ENCODE measurements at regions not wholly inside any gene's neighbourhood (a gene's known extent, or its start where the extent isn't known, plus 50 kb on each side); places are given as distances from the start of the nearest gene placed in this dataset.
"Not testable (repeated sequence)": the region's sequence is repeated elsewhere in the genome, so short reads cannot be mapped to it uniquely, and the experiment has no call there.

DNA sequence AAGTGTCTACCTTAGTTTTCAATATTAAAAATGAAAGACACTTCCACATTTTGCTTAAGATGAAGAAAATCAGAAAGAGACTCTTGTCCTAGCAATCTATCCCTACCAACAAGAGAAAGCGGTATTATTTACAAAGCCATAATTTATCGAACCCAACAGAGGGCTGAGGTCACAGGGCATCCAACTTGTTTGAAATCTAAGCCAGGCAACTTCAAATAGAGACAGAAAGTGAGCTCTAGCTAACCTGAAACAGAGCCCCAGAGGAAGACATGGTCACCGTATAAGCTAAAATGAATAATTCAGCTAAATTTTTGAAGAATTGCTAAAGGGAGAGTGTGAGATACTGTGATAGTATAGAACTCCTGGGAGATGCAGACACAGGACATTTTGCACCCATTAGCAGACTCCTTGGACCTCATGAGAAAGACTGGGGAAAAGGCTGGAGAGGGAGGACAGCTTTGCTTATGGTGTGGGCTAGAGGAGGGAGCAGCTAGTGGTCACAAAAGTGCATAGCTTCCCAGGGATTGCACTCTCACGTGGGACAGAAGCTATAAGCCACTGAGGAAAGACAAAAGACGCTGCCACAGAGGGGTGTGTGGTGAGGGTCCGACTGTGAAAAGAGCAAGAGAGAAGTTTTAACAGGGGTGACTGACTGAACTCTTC lies 624.2 kb upstream of the GRIN3A start:
- Mint-ChIP-seq H3K4me1 (ENCODE audit: unreplicated experiment) (peaks cover 7% of the 10 kb centered on the region), H3K4me3 (no peak overlapping the region), H3K27me3 (no peaks in the 10 kb centered on the region), H3K9me3 (no peaks in the 10 kb centered on the region), H3K36me3 (no peaks in the 10 kb centered on the region), H3K27ac (no peak overlapping the region)
- TF ChIP-seq CTCF (conservative IDR thresholded peaks at IDR 0.05): no peak
- no peak for DNase-seq (ENCODE audit: extremely low spot score, unreplicated experiment)

DNA sequence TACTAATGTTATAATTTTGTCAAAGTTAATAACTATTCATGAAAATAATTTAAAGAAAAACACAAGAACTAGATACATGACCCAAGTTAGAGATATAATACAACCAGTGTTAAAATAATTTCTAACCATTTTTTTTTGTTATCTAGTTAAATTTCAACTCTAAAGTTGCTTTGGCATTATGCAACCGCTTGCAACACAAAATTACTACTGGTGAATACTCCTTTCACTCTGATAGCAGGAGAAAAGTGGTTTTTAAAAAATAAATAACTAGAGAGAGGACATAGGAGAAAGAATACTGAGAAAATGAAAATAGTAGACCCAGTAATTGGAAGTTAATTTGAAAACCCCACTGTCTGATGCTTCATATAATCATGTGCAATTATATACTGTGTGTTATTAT lies 622.4 kb upstream of the GRIN3A start:
- Mint-ChIP-seq H3K27ac (no peak overlapping the region), H3K4me1 (ENCODE audit: unreplicated experiment) (peaks cover 7% of the 10 kb centered on the region), H3K9me3 (peaks cover 7% of the 10 kb centered on the region), H3K27me3 (no peaks in the 10 kb centered on the region), H3K36me3 (no peaks in the 10 kb centered on the region), H3K4me3 (no peak overlapping the region)
- no peak for DNase-seq (ENCODE audit: extremely low spot score, unreplicated experiment)
- no peak for TF ChIP-seq CTCF (conservative IDR thresholded peaks at IDR 0.05)

GRCh38 chr9:102355982-102356381 lies 617.5 kb upstream of the GRIN3A start:
- no peak for TF ChIP-seq CTCF (conservative IDR thresholded peaks at IDR 0.05)
- Mint-ChIP-seq H3K27me3 (no peaks in the 10 kb centered on the region), H3K36me3 (no peaks in the 10 kb centered on the region), H3K27ac (no peak overlapping the region), H3K4me1 (ENCODE audit: unreplicated experiment) (no peaks in the 10 kb centered on the region), H3K9me3 (peaks cover 10% of the 10 kb centered on the region), H3K4me3 (no peak overlapping the region)
- no peak for DNase-seq (ENCODE audit: extremely low spot score, unreplicated experiment)

DNA sequence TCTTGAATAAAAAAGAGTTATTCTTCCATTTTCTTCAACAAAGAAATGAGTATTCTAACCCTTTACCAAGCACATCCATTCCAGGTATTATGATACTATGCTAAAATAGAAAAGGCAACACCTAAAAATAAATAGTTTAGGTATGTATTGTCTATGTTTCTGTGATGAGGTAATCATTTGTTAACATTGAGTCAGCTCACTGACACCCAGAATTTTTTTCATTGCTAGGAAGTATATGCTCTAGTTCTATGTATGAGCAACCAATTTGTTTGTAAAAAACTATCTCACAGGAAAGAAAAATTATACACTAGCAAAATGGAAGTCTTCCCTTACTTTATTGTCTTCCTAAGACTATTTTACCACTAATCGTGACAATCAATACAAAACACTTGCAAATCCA lies 615.6 kb upstream of the GRIN3A start:
- peaks cover 10% of the 10 kb centered on the region for H3K9me3 Mint-ChIP-seq
- no peaks in the 10 kb centered on the region for H3K4me1 Mint-ChIP-seq (ENCODE audit: unreplicated experiment)
- no peaks in the 10 kb centered on the region for H3K27me3 Mint-ChIP-seq
- TF ChIP-seq CTCF (conservative IDR thresholded peaks at IDR 0.05): no peak
- no peak for DNase-seq (ENCODE audit: extremely low spot score, unreplicated experiment)
- no peaks in the 10 kb centered on the region for H3K36me3 Mint-ChIP-seq
- no peak overlapping the region for H3K4me3 Mint-ChIP-seq
- no peak overlapping the region for H3K27ac Mint-ChIP-seq

- not testable (repeated sequence) for H3K9me3 Mint-ChIP-seq; DNase-seq (ENCODE audit: extremely low spot score, unreplicated experiment); H3K4me1 Mint-ChIP-seq (ENCODE audit: unreplicated experiment); H3K27me3 Mint-ChIP-seq; H3K36me3 Mint-ChIP-seq; H3K4me3 Mint-ChIP-seq; H3K27ac Mint-ChIP-seq
These were observed 599.0 kb upstream of the GRIN3A start for GRCh38 chr9:102337471-102337870.

- no peaks in the 10 kb centered on the region for H3K4me1 Mint-ChIP-seq (ENCODE audit: unreplicated experiment)
- no peak for TF ChIP-seq CTCF (conservative IDR thresholded peaks at IDR 0.05)
- no peak overlapping the region for H3K27ac Mint-ChIP-seq
- H3K27me3 Mint-ChIP-seq: no peaks in the 10 kb centered on the region
- peaks cover 8% of the 10 kb centered on the region for H3K9me3 Mint-ChIP-seq
- DNase-seq (ENCODE audit: extremely low spot score, unreplicated experiment): no peak
- no peaks in the 10 kb centered on the region for H3K36me3 Mint-ChIP-seq
- no peak overlapping the region for H3K4me3 Mint-ChIP-seq
These were observed 570.9 kb upstream of the GRIN3A start for GRCh38 chr9:102309379-102309778.
